ENCODE measurements at regions not wholly inside any gene's neighbourhood (a gene's known extent, or its start where the extent isn't known, plus 50 kb on each side); places are given as distances from the start of the nearest gene placed in this dataset.

DNA sequence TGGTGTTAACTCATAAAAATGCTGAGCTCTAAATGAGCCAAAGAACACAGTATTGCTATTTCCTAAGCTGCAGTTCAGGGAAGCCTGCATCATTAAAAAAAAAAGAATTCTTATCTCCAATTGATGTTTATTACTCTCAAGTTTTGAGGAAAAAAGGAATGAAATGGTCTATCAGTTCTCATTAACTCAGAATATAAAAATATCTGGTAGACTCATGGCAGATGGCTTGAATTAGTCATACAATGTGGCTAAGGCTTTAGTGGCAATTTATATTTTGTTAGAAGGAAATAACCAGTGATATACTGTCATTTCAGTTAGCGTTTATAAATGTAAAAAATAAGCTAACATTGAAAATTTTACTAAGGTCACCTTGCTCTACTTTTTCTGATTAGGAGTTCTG lies 1403.4 kb upstream of the C9orf72 start:
- TF ChIP-seq POLR2A (IDR thresholded peaks at IDR 0.05; ENCODE audit: low read depth, low read length) (no peak), NFE2L2 (IDR thresholded peaks at IDR 0.05; ENCODE audit: low read depth, low read length) (no peak)
- TF ChIP-seq, protein P1, sequence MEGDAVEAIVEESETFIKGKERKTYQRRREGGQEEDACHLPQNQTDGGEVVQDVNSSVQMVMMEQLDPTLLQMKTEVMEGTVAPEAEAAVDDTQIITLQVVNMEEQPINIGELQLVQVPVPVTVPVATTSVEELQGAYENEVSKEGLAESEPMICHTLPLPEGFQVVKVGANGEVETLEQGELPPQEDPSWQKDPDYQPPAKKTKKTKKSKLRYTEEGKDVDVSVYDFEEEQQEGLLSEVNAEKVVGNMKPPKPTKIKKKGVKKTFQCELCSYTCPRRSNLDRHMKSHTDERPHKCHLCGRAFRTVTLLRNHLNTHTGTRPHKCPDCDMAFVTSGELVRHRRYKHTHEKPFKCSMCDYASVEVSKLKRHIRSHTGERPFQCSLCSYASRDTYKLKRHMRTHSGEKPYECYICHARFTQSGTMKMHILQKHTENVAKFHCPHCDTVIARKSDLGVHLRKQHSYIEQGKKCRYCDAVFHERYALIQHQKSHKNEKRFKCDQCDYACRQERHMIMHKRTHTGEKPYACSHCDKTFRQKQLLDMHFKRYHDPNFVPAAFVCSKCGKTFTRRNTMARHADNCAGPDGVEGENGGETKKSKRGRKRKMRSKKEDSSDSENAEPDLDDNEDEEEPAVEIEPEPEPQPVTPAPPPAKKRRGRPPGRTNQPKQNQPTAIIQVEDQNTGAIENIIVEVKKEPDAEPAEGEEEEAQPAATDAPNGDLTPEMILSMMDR (conservative IDR thresholded peaks at IDR 0.05; ENCODE audit: low read depth, low read length), result no peak
